Left ventricle myocardium superior (tissue), 1 donor: ENCODE measurements at regions not wholly inside any gene's neighbourhood (a gene's known extent, or its start where the extent isn't known, plus 50 kb on each side); places are given as distances from the start of the nearest gene placed in this dataset.
"Not testable (repeated sequence)": the region's sequence is repeated elsewhere in the genome, so short reads cannot be mapped to it uniquely, and the experiment has no call there.

ENCODE experiments used
- ATAC-seq: fragments of 200-7000 bp; cut with Tn5 transposase; one replicate; pipeline ENCODE4 v1.9.1; 2020; ENCODE audit warnings: mild to moderate bottlenecking, moderate library complexity
- DNase-seq: peaks from one replicate; pipeline ENCODE4 v3.0.0-alpha.2; 2020
- intact Hi-C: fragments of 100-400 bp; cut with micrococcal nuclease; formaldehyde crosslinking; loops from one replicate; pipeline ENCODE4 v1.11.0; 2022
- donor health status: DM: no; HTN: yes; CAD: no; lungs with severe emphysema.

DNA sequence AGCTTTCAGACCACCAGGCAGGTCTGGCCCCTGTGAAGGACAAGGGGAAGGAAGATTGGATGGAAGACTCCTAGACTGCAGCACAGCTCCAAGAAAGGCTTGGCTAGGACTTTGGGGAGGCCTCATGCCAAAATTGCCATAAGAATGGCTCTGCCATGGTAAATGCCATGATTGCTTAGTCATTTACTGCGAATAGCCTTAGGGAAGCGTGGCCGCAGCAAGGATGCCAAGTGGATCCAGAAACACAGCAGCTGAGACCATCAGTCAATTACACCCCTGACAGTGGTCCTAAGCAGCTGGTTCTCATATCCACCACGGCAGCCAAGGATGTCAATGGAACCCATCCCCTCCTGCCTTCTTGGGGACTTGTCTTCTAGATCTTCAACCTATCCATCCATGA, 88.2 kb upstream of the AUTS2 start:
- ATAC-seq (no peak), DNase-seq (no peak)
- intact Hi-C loops: no loop called here

DNA sequence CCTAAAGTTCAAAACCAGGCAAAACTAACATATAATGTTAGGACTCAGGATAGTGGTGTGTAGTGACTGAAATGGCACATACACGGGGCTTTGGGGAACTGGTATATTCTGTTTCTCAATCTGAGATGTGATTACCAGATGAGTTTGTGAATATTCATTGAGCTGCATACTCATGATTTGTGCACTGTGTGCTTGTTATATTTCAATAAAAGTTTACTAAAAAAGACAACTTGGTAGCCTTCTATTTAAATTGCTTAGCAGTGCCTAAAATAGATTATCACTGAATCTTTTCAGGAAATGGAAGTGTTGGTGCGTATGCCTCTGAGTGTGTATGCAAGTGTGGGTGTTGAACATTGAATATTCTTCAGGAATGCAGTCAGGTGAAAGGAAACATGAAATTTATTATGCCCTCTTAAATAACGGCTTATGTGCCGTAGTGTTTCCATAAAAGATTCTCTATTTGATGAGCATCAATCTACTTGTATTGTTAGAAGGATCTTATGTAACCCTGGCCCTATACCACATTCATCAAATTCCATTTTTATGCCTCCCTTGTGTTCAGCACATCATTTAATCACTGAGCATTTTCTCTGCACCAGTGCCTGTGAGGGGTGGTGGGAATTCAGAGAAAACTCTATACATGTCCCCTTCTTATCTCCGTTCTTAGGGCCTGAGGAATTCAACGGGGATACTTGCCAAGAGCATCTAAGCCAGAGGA, 82.6 kb upstream of the AUTS2 start:
- intact Hi-C loops: no loop called here
- ATAC-seq (no peak), DNase-seq (no peak)

DNA sequence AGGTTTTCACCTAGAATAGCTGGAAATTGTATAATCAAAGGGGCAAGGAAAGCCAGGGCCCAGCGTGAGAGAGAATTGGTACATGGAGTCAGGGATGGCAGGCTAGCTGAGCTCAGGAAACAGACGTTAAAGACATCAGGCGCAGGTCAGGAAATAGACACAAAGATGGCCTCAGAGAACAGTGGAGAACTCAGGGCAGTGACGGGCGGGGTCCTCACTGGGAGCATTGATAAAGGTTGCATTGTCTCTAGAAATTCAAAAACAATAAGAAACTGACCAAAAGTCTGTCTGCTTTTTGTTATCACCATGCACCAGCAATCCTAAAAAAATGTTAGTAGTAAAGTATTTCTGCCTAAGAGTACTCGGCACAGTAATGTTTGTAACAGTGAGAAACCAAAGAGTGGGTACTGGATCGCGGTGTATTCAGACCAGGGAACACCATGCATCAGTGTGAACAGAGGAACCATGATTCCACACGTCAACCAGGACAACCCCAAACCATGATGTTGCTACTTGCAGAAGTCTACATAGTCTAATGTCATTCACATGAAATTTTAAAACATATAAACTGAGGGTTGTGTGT, 81.9 kb upstream of the AUTS2 start:
- DNase-seq (peak; percentile 30), ATAC-seq (peak; percentile 75)
- intact Hi-C loops: no loop called here

DNA sequence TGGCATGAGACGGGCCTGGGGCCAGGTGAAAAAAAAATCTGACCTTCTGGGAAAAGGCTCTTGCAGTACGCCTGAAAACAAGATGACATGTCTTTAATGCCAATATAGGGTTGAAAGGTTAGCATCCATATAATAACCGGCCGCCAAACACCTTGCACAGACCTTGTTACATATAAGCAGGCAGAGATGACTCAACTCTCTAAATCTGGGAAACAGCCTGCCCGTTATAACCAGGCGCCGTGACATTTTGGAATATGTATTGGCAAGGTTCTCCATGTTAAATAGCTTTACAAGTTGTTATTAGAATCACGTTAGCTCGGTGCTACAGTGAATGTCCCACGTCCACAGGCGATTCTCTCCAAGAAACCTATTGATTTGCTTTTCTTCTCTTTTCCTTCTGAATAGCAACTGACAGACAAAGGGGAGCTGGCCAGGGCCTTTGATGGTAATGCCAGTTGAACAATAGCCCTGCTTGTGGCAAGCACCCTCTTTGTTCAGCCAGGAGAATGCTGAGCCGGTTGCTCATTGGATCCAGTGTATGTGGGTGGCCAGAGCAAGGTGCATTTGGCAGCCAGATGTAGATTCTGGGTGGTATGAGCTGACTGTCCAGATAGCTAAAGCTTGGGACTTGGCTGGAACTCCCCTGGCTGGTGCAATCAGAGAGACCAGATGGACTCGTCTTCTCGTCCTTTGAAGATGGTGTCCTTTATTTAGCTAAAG, 80.1 kb upstream of the AUTS2 start:
- DNase-seq: no peak
- intact Hi-C loops: no loop called here
- no peak for ATAC-seq

DNA sequence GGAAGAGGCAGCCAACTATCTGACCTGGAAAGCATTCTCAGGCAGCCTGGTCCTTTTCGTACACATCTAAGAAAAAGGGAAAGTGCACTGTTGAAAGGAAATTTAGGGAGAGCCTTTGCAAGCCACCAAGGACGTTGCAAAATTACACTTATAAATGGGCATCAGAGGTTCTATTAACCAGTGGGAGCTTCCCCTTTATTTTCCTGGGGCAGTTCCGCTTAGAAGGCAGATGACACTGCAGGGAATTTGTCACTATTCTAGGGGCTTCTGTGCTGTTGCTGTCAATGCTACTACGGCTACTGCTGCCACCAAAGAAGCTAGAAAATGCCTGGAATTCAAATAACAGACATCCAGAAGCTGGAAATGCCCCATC, 79.6 kb upstream of the AUTS2 start:
- intact Hi-C loops: no loop called here
- no peak for DNase-seq
- no peak for ATAC-seq

DNA sequence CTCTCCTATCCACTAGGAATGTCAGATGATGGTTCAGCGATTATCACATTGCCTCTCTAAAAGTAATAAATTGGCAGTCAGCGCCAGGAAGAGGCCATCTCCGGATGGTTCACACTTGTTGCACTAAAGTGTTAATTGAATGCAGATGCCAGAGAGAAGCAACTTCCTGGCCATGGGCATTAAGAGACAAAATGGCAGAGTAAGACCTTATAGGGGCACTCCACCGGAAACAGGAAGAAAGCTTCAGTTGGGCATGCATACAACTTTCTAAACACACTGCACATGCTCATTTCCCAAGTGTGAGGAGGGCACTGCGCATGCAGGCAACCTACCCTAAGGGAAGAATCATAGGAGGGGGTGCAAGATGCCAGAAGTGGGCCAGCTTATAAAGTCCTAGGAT, 71.7 kb upstream of the AUTS2 start:
- ATAC-seq (no peak), DNase-seq (no peak)
- intact Hi-C loops: no loop called here

DNA sequence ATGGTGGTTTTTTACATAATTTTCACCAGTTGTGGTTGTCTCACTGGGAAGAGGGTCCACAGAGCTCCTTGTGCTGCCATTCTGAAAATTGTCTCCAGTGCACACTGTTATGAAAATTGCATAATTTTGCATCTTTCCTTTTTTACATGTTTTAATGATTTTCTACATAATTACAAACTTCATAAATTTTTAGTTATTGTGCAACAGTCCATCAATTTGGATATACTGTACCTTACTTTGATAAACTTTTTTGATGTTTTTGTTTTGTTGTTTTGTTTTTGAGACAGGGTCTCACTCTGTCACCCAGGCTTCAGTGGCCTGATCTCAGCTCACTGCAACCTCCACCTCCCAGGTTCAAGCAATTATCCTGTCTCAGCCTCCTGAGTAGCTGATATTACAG, 70.6 kb upstream of the AUTS2 start:
- ATAC-seq: no peak
- no peak for DNase-seq
- intact Hi-C loops: no loop called here

DNA sequence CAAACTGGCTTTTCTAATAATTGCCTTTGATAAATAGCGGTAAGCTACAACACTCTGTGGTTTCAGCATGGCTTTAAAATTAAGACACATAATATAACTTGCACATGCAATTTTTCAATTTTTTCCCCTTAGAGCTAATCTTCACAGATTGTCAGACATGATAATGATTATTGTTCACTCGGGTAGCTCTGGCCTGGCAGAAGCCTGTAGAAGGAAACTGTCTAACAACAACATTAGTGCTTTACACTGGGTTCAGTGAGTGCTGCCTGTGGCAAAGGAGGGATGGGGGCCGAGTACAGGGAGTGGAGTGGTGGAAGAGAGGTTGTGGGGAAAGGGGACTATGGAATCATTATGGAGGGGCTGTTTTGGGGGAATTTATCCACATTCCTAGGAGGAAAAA, 67.2 kb upstream of the AUTS2 start:
- ATAC-seq: no peak
- intact Hi-C loops: no loop called here

DNA sequence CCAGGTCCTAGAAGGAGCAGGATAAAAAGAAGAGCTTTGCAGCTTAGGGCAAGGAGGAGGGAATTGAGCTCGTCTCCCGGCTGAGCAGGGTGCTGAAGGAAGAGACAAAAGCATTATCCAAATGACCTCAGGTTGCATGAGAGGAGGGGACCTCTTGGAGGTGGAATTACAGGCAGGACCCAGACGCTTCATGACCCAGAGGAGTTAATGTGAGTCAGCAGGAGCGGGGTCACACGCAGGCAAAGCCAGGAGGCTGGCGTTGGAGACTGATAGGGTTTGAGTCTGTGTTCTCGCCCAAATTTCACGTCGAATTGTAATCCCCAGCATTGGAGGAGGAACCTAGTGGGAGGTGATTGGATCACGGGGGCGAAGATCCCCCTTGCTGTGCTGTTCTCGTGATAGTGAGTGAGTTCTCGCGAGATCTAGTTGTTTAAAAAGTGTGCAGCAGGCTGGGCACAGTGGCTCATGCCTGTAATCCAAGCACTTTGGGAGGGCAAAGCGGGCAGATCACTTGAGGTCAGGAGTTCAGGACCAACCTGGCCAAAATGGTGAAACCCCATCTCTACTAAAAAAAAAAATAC, 63.7 kb upstream of the AUTS2 start:
- ATAC-seq: no peak
- no peak for DNase-seq
- intact Hi-C loops: no loop called here

More for the DNA sequence above, 67.2 kb upstream of the AUTS2 start:
- no peak for DNase-seq

DNA sequence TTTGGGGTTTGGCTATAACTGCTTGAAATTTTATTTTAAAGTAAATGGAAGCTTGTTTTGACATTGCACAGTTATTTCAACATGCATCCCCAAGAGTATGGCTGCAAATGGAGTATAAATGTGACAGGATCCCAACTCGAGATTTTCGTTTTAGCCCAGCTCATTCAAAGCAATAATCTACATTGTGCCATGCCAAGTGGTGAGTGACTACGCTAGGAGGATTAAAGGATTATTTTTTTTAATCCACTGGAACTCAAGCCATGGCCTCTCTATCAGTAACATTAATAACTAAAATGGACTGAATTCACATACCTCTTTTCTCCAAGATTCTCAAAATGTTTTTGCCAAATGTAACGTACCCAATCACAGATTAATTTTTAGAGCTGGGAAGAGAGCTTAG, 60.6 kb upstream of the AUTS2 start:
- DNase-seq: no peak
- no peak for ATAC-seq
- intact Hi-C loops: no loop called here

DNA sequence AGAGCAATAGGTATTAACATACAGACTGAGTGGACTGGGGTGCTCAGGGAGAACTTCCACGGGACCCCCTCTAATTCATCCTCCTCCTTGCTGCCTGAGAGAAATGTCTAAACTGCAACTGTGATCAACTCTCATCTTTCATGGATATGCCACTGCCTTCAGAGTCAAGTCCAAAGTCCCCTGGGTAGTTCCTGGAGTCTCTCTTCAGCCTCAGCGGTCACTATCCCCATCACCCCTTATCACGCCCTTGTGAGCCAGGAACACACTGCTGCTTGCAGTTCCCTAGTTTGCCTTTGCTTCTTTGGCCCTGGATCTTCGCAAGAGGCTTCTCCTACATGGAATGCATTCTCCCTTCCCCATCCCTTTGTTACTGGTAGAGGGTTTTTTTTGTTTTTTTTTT, 58.7 kb upstream of the AUTS2 start:
- DNase-seq (no peak), ATAC-seq (no peak)
- intact Hi-C loops: no loop called here

DNA sequence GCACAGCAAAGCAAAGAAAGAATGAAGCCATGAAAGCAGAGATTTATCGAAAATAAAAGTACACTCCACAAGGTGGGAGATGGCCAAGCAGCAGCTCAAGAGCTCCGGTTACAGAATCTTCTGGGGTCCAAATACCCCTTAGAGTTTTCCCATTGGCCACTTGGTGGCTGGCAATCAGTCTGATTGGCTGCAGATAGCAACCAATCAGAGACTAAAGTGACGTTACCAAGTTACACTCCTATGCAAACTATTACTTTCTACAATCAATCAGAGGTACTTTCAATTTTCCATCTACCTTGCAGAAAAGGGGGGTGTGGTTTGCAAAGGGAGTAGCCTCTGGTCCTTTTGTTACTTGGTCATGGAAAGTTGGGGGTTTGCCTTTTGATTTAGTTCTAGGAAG, 58.0 kb upstream of the AUTS2 start:
- intact Hi-C loops: no loop called here
- ATAC-seq (no peak), DNase-seq (no peak)

DNA sequence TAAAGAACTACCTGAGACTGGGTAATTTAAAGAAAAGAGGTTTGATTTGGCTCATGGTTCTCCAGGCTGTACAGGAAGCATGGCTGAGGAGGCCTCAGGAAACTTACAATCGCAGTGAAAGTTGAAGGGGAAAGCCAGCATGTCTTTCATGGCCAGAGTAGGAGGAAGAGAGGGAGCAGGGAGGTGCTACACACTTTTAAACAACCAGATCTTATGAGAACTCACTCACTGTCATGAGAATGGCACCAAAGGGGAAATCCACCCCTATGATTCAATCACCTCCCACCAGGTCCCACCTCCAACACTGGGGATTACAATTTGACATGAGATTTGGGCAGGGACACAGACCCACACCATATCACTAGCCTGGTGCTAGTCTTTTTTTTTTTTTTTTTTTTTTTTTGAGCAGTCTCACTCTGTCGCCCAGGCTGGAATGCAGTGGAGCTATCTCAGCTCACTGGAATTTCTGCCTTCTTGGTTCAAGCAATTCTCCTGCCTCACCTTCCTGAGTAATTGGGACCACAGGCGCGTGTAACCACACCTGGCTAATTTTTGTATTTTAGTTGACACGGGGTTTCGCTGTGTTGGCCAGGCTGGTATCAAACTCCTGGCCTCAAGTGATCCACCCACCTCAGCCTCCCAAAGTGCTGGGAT, 56.4 kb upstream of the AUTS2 start:
- intact Hi-C loops, ATAC-seq, DNase-seq: not testable (repeated sequence)

DNA sequence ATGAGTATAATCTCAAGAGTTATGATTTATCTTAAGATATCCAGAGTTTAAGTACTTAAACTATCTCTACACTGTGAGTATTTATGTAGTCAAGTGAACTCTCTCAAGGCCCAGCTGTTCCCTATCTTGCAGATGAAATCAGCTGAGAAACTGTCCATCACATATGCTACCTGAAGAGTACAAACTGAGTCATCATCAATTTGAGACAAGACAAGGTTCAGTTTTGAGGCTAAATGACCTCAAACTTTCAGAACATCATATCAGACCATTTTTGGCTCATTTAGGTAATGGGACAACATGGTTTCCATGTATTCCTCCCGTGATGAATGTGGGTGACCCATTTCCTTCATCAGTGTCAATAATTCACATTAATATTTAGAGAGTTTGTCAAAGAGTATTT, 53.1 kb upstream of the AUTS2 start:
- intact Hi-C loops: no loop called here
- no peak for DNase-seq
- ATAC-seq: no peak
